RWPE1 (cell line): ENCODE measurements at regions not wholly inside any gene's neighbourhood (a gene's known extent, or its start where the extent isn't known, plus 50 kb on each side); places are given as distances from the start of the nearest gene placed in this dataset.

Source experiments
- CTCF ChIA-PET: fragments of 350-600 bp; sonication (Branson Sonifier 250); formaldehyde crosslinking; extraction: SDS; loops from one replicate; lab custom pipeline; 2021; lab: Yijun Ruan, JAX
- POLR2A ChIA-PET: fragments of 400-600 bp; formaldehyde crosslinking; extraction: SDS; loops from one replicate; lab custom pipeline; 2020; ENCODE audit warnings: antibody characterized with exemption; ENCODE audit not compliant: low non-redundant PET; lab: Yijun Ruan, JAX
- DNase-seq: peaks from one replicate; pipeline ENCODE4 v3.0.0; 2012; ENCODE audit warnings: low spot score
- H3K27ac ChIP-seq: fragments of 450-650 bp; 2 replicates; pipeline ENCODE4 v1.5.1; 2017
- TF ChIP-seq, protein P1 (sequence below): fragments of 450-650 bp; conservative IDR thresholded peaks from 2 replicates; pipeline ENCODE4 v1.5.1; 2017; ENCODE audit warnings: low read depth, mild to moderate bottlenecking

DNA sequence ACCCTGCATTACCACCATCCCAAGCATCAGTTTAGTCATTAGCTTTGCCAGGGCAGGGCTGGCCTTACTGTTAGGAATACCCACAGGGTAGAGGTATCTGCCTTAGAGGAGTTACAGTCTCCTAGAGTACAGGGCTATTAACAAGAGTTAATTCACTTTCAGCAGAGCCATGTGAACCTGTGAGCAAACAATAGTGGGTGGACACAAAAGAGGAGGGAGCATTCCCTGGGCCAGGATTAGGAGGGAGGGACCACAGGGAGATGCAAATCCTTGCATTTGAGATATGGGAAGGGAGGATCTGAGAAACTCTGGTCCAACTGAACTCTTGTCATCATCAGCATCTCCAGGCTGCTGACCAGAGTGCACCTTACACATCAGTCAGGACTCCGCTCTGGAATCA, 51.1 kb upstream of the IGSF21 start:
- DNase-seq, result no peak
- no peak overlapping the region for H3K27ac ChIP-seq
- CTCF ChIA-PET, result no interaction called here
- TF ChIP-seq, protein P1, sequence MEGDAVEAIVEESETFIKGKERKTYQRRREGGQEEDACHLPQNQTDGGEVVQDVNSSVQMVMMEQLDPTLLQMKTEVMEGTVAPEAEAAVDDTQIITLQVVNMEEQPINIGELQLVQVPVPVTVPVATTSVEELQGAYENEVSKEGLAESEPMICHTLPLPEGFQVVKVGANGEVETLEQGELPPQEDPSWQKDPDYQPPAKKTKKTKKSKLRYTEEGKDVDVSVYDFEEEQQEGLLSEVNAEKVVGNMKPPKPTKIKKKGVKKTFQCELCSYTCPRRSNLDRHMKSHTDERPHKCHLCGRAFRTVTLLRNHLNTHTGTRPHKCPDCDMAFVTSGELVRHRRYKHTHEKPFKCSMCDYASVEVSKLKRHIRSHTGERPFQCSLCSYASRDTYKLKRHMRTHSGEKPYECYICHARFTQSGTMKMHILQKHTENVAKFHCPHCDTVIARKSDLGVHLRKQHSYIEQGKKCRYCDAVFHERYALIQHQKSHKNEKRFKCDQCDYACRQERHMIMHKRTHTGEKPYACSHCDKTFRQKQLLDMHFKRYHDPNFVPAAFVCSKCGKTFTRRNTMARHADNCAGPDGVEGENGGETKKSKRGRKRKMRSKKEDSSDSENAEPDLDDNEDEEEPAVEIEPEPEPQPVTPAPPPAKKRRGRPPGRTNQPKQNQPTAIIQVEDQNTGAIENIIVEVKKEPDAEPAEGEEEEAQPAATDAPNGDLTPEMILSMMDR, result no peak
- POLR2A ChIA-PET, result no interaction called here

DNA sequence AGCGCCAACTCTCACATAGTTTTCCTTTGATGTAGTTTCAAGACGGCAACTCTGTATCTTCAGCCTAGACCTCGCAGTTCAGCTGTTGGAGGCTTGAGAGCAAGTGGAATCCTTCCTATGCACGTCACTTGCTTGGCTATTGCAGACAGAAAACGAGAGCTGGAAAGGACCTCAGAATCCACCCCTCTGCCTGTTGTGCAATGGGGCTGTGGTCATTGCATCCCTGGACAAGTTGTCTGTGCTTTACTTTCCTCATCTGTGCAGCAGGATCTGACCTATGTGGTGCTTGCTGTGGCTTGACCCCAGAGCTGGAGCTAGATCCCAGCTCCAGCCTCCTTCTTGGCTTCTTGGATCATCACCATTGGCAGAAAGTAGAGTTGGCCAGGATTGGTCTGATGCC, 50.0 kb upstream of the IGSF21 start:
- TF ChIP-seq, protein P1, result no peak
- ChIA-PET CTCF (no interaction called here), POLR2A (no interaction called here)
- DNase-seq, result no peak
- no peak overlapping the region for H3K27ac ChIP-seq
